ENCODE measurements at regions not wholly inside any gene's neighbourhood (a gene's known extent, or its start where the extent isn't known, plus 50 kb on each side); places are given as distances from the start of the nearest gene placed in this dataset.

- in situ Hi-C loops (cut with MboI; ENCODE audit: low sequenced_read_pairs), result no loop called here
Measured at GRCh38 chr2:12795851-12796250, 79.1 kb downstream of the TRIB2 start.

GRCh38 chr2:12796657-12797056 lies 79.9 kb downstream of the TRIB2 start:
- in situ Hi-C loops (cut with MboI; ENCODE audit: low sequenced_read_pairs), result no loop called here

- in situ Hi-C loops (cut with MboI; ENCODE audit: low sequenced_read_pairs), result no loop called here
Measured at GRCh38 chr2:12797815-12798214, 81.1 kb downstream of the TRIB2 start.

- in situ Hi-C loops (cut with MboI; ENCODE audit: low sequenced_read_pairs), result no loop called here
Measured at GRCh38 chr2:12803607-12804006, 86.9 kb downstream of the TRIB2 start.

GRCh38 chr2:12804091-12804856 lies 87.5 kb downstream of the TRIB2 start:
- in situ Hi-C loops (cut with MboI; ENCODE audit: low sequenced_read_pairs), result no loop called here

GRCh38 chr2:12805033-12805432 lies 88.3 kb downstream of the TRIB2 start:
- in situ Hi-C loops (cut with MboI; ENCODE audit: low sequenced_read_pairs), result no loop called here

- in situ Hi-C loops (cut with MboI; ENCODE audit: low sequenced_read_pairs), result no loop called here
Measured at GRCh38 chr2:12806549-12807242, 90.0 kb downstream of the TRIB2 start.

GRCh38 chr2:12807907-12808810 lies 91.4 kb downstream of the TRIB2 start:
- in situ Hi-C loops (cut with MboI; ENCODE audit: low sequenced_read_pairs), result no loop called here

- in situ Hi-C loops (cut with MboI; ENCODE audit: low sequenced_read_pairs), result no loop called here
Measured at GRCh38 chr2:12809526-12809925, 92.8 kb downstream of the TRIB2 start.

GRCh38 chr2:12811916-12812315 lies 95.2 kb downstream of the TRIB2 start:
- in situ Hi-C loops (cut with MboI; ENCODE audit: low sequenced_read_pairs), result no loop called here

GRCh38 chr2:12813166-12813565 lies 96.4 kb downstream of the TRIB2 start:
- in situ Hi-C loops (cut with MboI; ENCODE audit: low sequenced_read_pairs), result no loop called here

- in situ Hi-C loops (cut with MboI; ENCODE audit: low sequenced_read_pairs), result no loop called here
Measured at GRCh38 chr2:12816379-12817306, 99.9 kb downstream of the TRIB2 start.

GRCh38 chr2:12817870-12818269 lies 101.1 kb downstream of the TRIB2 start:
- in situ Hi-C loops (cut with MboI; ENCODE audit: low sequenced_read_pairs), result no loop called here

- in situ Hi-C loops (cut with MboI; ENCODE audit: low sequenced_read_pairs), result no loop called here
Measured at GRCh38 chr2:12818416-12819102, 101.8 kb downstream of the TRIB2 start.

GRCh38 chr2:12819103-12819475 lies 102.4 kb downstream of the TRIB2 start:
- in situ Hi-C loops (cut with MboI; ENCODE audit: low sequenced_read_pairs), result no loop called here

- in situ Hi-C loops (cut with MboI; ENCODE audit: low sequenced_read_pairs), result no loop called here
Measured at GRCh38 chr2:12819721-12820120, 103.0 kb downstream of the TRIB2 start.

- in situ Hi-C loops (cut with MboI; ENCODE audit: low sequenced_read_pairs), result no loop called here
Measured at GRCh38 chr2:12821656-12822055, 104.9 kb downstream of the TRIB2 start.

GRCh38 chr2:12824351-12824777 lies 107.6 kb downstream of the TRIB2 start:
- in situ Hi-C loops (cut with MboI; ENCODE audit: low sequenced_read_pairs), result no loop called here

GRCh38 chr2:12824778-12825379 lies 108.1 kb downstream of the TRIB2 start:
- in situ Hi-C loops (cut with MboI; ENCODE audit: low sequenced_read_pairs), result no loop called here

Measured in HL-60/S4 treated with retinoic acid at 250 ng/mL for 4 days and 3 days (cell line).